K562 (cell line): ENCODE measurements at regions not wholly inside any gene's neighbourhood (a gene's known extent, or its start where the extent isn't known, plus 50 kb on each side); places are given as distances from the start of the nearest gene placed in this dataset.

Experiments used
- ATAC-seq: fragments of 200-7000 bp; cut with Tn5 transposase; 3 replicates; pipeline ENCODE4 v1.9.1; 2020; ENCODE audit warnings: moderate library complexity
- BruUV-seq: library from RNA; stranded (reverse); fragments of 400-500 nt; replicated peaks from 2 replicates; lab custom pipeline; 2021; lab: Mats Ljungman, UMichigan
- CTCF ChIA-PET: fragments of 300-600 bp; formaldehyde crosslinking; extraction: SDS; loops from one replicate; lab custom pipeline; 2021; ENCODE audit warnings: low intra/inter-chr PET ratio; lab: Yijun Ruan, JAX
- POLR2A ChIA-PET: fragments of 300-600, 350-650 bp; sonication (Branson Sonifier 250); formaldehyde crosslinking; extraction: SDS; loops from one replicate; lab custom pipeline; 2021; ENCODE audit warnings: antibody characterized with exemption, inconsistent platforms; lab: Yijun Ruan, JAX
- DNase-seq, 4 experiments: peaks; one replicate each; pipeline versions ENCODE4 v3.0.0 to v3.0.0-alpha.2; 2011 to 2018; ENCODE audit warnings: low spot score in 3 of 4, mixed read lengths in 3 of 4; ENCODE audit errors: extremely low read depth in 1 of 4
- FAIRE-seq: peaks from 2 replicates; lab custom pipeline; 2011; peaks lifted over from hg19 to GRCh38; lab: Jason Lieb, UNC
- H2AFZ ChIP-seq: 2 replicates; pipeline ENCODE4 v1.6.0; 2011; ENCODE audit warnings: low read depth, low read length, control low read depth, inconsistent platforms
- H3K27ac ChIP-seq: fragments of 200-600 bp; 3 replicates; pipeline ENCODE4 v1.8.0; 2011; ENCODE audit warnings: low read depth, mild to moderate bottlenecking, control low read depth, inconsistent platforms, low read length, moderate library complexity, mixed read lengths; ENCODE audit errors: extremely low read depth
- H3K27me3 ChIP-seq, 2 experiments: fragments of 300-600 bp in 1 of 2; 2 replicates in 1 of 2; 3 replicates in 1 of 2; pipeline versions ENCODE4 v1.6.0 to v1.8.0; 2011; ENCODE audit warnings: inconsistent platforms in 2 of 2, low read length in 2 of 2, mild to moderate bottlenecking in 1 of 2, mixed read lengths in 1 of 2, moderate library complexity in 1 of 2; ENCODE audit not compliant: control insufficient read depth in 2 of 2, insufficient read depth in 2 of 2
- H3K36me3 ChIP-seq: fragments of 300-600 bp; 3 replicates; pipeline ENCODE4 v1.8.0; 2011; ENCODE audit warnings: mild to moderate bottlenecking, low read length, inconsistent platforms; ENCODE audit not compliant: control insufficient read depth, insufficient read depth
- H3K4me1 ChIP-seq, 2 experiments: fragments of 200-600 bp in 1 of 2; replicated peaks in 1 of 2; 2 replicates in 1 of 2; 3 replicates in 1 of 2; pipeline versions ENCODE4 v1.5.1 to v1.8.0; 2011; ENCODE audit warnings: inconsistent platforms in 2 of 2, low read length in 2 of 2, mild to moderate bottlenecking in 1 of 2, mixed read lengths in 1 of 2, moderate library complexity in 1 of 2; ENCODE audit not compliant: control insufficient read depth in 2 of 2, insufficient read depth in 2 of 2
- H3K4me2 ChIP-seq: 2 replicates; pipeline ENCODE4 v1.6.1; 2011; ENCODE audit warnings: low read length, control low read depth, inconsistent platforms, mixed read lengths; ENCODE audit not compliant: insufficient read depth
- H3K4me3 ChIP-seq: fragments of 200-600 bp; sonication (generic), shearing (Covaris generic); 2 replicates; pipeline ENCODE4 v1.5.1; 2016; ENCODE audit warnings: control low read depth, inconsistent platforms
- H3K79me2 ChIP-seq: fragments of 200-600 bp; 3 replicates; pipeline ENCODE4 v1.8.0; 2011; ENCODE audit warnings: low read length, inconsistent platforms; ENCODE audit not compliant: control insufficient read depth, insufficient read depth
- H3K9ac ChIP-seq, 2 experiments: 2 replicates each; pipeline versions ENCODE4 v1.6.0 to v1.6.1; 2011; ENCODE audit warnings: low read depth in 2 of 2, low read length in 2 of 2, control low read depth in 1 of 2, inconsistent platforms in 1 of 2, mild to moderate bottlenecking in 1 of 2, mixed read lengths in 1 of 2; ENCODE audit not compliant: insufficient read depth in 1 of 2
- H3K9me1 ChIP-seq: one replicate; pipeline ENCODE4 v1.6.0; 2011; ENCODE audit warnings: inconsistent platforms, mild to moderate bottlenecking, low read length, moderate library complexity; ENCODE audit not compliant: control insufficient read depth, insufficient read depth
- H3K9me3 ChIP-seq: replicated peaks from 2 replicates; pipeline ENCODE4 v1.5.1; 2011; ENCODE audit warnings: low read depth, low read length, inconsistent platforms; ENCODE audit not compliant: control insufficient read depth, insufficient read depth
- H4K20me1 ChIP-seq: replicated peaks from 2 replicates; pipeline ENCODE4 v1.6.1; 2011; ENCODE audit warnings: low read length, inconsistent platforms, mixed read lengths; ENCODE audit not compliant: control insufficient read depth, insufficient read depth
- MCM7 ChIP-seq, 2 experiments: fragments of 450-650 bp; IDR thresholded peaks; 2 replicates each; pipeline ENCODE4 v1.6.1; 2016 to 2018
- NUFIP1 ChIP-seq: fragments of 450-650 bp; IDR thresholded peaks from 2 replicates; pipeline ENCODE4 v1.6.1; 2018; ENCODE audit not compliant: partially characterized antibody
- POLR2A ChIP-seq: fragments of 450-650 bp; conservative IDR thresholded peaks from 2 replicates; pipeline ENCODE4 v1.6.1; 2016
- PRDM10 ChIP-seq: fragments of 450-650 bp; IDR thresholded peaks from 2 replicates; pipeline ENCODE4 v1.6.1; 2018; ENCODE audit not compliant: partially characterized antibody
- SOX6 ChIP-seq: fragments of 450-650 bp; IDR thresholded peaks from 2 replicates; pipeline ENCODE4 v1.6.1; 2014; ENCODE audit warnings: mild to moderate bottlenecking
- TRIM24 ChIP-seq, 2 experiments: fragments of 450-650 bp; IDR thresholded peaks; 2 replicates each; pipeline ENCODE4 v1.6.1; 2016
- ZMIZ1 ChIP-seq, 2 experiments: fragments of 150-350 bp in 1 of 2; IDR thresholded peaks; 2 replicates each; pipeline ENCODE4 v1.6.1; 2012 to 2016; ENCODE audit warnings: low read depth in 2 of 2, low read length in 2 of 2, mild to moderate bottlenecking in 1 of 2, moderate library complexity in 1 of 2
- WGBS: fragments of 100-300 bp; shearing (Covaris generic); methylation state at CpG from one replicate; pipeline ENCODE4 v1.1.6; 2016; ENCODE audit warnings: low coverage, mixed read lengths; ENCODE audit not compliant: insufficient coverage; ENCODE audit errors: missing lambda C conversion rate; 5-methylcytosine and 5-hydroxymethylcytosine counted together
- in situ Hi-C: fragments of 300-500 bp; cut with MboI; formaldehyde crosslinking; loops from 4 replicates; pipeline ENCODE4 v1.15.0; 2018; ENCODE audit warnings: inconsistent platforms, mixed read lengths
- intact Hi-C: fragments of 100-400 bp; cut with micrococcal nuclease; formaldehyde crosslinking; loops from 2 replicates; pipeline ENCODE4 v1.14.2; 2022
- TF ChIP-seq, protein P1 (sequence below): sonication (generic); formaldehyde crosslinking; IDR thresholded peaks from 2 replicates; pipeline ENCODE4 v1.8.0; 2022; ENCODE audit warnings: mild to moderate bottlenecking, missing genetic modification reagents

DNA sequence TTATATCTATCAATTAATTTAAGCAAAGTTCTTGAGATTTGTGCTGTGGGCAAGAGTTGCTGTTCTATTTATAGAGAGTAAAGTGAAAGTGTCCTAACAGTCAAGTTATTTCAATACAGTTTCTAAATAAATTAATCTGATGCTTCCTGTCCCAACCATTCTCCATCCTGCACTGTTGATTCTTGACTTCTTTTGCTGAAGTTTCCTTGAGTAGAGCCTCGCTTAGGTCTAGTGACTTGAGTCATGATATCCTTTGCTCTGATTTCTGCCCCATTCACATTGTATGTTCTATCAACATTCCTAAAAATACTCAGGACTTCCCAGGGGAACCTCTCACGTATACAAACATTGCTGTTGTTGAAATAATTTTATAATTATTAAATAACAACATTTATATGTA is 498.4 kb upstream of the ALCAM start (continued):
- no peak for TF ChIP-seq PRDM10
- no peak for TF ChIP-seq ZMIZ1 (IDR thresholded peaks at IDR 0.05; ENCODE audit: low read depth in 2 of 2, low read length in 2 of 2)

GRCh38 chr3:104870276-104870675 is 496.4 kb upstream of the ALCAM start:
- no peaks in the 10 kb centered on the region for H3K4me1 ChIP-seq
- H3K9ac ChIP-seq: no peak overlapping the region
- no peaks in the 10 kb centered on the region for H3K27me3 ChIP-seq
- H3K4me2 ChIP-seq: no peak overlapping the region
- 0% methylated on average over 1 of the region's 1 CpG for WGBS
- no TSS peak for BruUV-seq
- H2AFZ ChIP-seq: no peak overlapping the region
- no peaks in the 10 kb centered on the region; the same call in 1 of the 2 replicates for H3K9me3 ChIP-seq
- FAIRE-seq: no peak
- ATAC-seq: no peak
- in situ Hi-C loops (no loop called here), intact Hi-C loops (no loop called here)
- ChIA-PET POLR2A (no interaction called here), CTCF (no interaction called here)
- no peak for DNase-seq
- no peaks in the 10 kb centered on the region for H4K20me1 ChIP-seq
- H3K27ac ChIP-seq: no peak overlapping the region
- H3K79me2 ChIP-seq: no peaks in the 10 kb centered on the region
- H3K4me3 ChIP-seq: no peak overlapping the region
- no peaks in the 10 kb centered on the region for H3K9me1 ChIP-seq
- no peaks in the 10 kb centered on the region for H3K36me3 ChIP-seq
- TF ChIP-seq MCM7 (IDR thresholded peaks at IDR 0.05) (no peak), NUFIP1 (no peak), POLR2A (no peak), SOX6 (no peak), TRIM24 (IDR thresholded peaks at IDR 0.05) (no peak)
- TF ChIP-seq, protein P1, sequence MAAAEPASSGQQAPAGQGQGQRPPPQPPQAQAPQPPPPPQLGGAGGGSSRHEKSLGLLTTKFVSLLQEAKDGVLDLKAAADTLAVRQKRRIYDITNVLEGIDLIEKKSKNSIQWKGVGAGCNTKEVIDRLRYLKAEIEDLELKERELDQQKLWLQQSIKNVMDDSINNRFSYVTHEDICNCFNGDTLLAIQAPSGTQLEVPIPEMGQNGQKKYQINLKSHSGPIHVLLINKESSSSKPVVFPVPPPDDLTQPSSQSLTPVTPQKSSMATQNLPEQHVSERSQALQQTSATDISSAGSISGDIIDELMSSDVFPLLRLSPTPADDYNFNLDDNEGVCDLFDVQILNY (CRISPR knock-in tag): no peak
